ENCODE measurements at regions not wholly inside any gene's neighbourhood (a gene's known extent, or its start where the extent isn't known, plus 50 kb on each side); places are given as distances from the start of the nearest gene placed in this dataset.

- TF ChIP-seq, protein P1, sequence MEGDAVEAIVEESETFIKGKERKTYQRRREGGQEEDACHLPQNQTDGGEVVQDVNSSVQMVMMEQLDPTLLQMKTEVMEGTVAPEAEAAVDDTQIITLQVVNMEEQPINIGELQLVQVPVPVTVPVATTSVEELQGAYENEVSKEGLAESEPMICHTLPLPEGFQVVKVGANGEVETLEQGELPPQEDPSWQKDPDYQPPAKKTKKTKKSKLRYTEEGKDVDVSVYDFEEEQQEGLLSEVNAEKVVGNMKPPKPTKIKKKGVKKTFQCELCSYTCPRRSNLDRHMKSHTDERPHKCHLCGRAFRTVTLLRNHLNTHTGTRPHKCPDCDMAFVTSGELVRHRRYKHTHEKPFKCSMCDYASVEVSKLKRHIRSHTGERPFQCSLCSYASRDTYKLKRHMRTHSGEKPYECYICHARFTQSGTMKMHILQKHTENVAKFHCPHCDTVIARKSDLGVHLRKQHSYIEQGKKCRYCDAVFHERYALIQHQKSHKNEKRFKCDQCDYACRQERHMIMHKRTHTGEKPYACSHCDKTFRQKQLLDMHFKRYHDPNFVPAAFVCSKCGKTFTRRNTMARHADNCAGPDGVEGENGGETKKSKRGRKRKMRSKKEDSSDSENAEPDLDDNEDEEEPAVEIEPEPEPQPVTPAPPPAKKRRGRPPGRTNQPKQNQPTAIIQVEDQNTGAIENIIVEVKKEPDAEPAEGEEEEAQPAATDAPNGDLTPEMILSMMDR (IDR thresholded peaks at IDR 0.05), result no peak
- no peak for TF ChIP-seq POLR2A (IDR thresholded peaks at IDR 0.05)
- no peak for TF ChIP-seq POLR2AphosphoS5 (IDR thresholded peaks at IDR 0.05)
Measured at GRCh38 chr5:18240971-18241370, 606.7 kb downstream of the TAF11L14 start.

Measured in breast epithelium (tissue), 3 donors.